ENCODE measurements at regions not wholly inside any gene's neighbourhood (a gene's known extent, or its start where the extent isn't known, plus 50 kb on each side); places are given as distances from the start of the nearest gene placed in this dataset.

DNA sequence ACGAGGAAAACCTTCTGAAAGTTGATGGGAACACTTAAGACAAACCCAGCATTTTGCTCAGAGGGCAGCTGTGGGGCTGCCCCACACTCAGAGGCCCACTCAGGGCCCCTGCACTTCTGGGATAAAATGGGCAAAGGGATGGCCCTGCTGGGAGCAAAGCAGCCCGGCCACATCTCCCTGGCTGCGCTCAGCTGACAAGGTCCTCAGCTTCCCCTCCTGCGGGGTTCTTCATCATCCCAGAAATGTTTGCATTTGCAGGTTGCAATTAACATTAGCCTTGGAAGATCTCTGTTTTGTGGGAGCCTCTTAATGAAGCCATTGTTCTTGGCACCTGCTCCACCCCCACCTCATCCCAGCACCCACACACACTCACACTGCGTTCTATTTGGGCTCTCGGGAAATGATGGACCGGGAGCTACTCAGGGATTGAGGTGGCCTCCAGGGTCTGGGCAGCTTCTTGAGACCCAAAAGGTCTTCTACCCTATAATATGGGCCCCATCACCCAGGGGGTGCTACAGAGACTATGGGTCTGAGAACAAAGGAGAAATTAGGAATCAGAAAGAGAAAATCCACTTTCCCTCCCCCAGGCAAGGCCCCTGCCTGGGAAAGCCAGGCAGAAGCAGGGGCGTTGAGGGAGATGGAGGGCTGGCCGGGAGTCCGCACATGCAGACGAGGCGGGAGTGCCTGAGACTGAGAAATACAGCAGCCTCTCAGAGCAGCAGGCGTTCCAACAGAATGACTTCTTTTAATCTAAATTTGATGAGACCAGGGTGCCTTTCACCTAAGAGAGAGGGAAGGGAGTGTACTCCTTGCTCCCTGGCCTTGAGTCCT lies 53.7 kb upstream of the RPL38 start:
- DNase-seq, result no peak

DNA sequence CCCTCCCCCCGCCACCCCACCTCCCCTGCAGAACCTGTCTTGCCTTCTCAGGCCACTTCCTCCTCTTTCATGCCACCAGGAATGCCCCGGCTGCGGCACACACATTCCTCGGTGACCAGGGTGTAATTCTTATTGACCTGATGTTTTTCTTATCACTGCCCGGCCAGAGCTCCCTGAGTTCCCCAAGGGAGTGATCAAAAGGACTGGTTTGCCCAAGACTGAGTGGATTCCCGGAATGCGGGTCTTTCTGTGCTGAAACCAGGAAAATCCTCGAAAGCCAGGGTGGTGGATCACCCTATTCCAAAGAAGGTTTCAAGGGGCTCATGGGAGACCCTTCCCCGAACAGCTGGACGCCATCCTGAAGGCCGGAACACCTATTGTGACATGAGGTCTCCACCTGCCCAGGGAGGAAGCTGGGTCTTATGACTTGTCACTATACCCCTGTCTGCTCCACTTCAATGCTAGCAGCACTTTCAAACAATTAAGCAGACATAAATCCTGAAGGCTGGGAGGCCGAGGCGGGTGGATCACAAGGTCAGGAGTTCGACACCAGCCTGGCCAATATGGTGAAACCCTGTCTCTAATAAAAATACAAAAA lies 53.0 kb upstream of the RPL38 start:
- no peak for DNase-seq

DNA sequence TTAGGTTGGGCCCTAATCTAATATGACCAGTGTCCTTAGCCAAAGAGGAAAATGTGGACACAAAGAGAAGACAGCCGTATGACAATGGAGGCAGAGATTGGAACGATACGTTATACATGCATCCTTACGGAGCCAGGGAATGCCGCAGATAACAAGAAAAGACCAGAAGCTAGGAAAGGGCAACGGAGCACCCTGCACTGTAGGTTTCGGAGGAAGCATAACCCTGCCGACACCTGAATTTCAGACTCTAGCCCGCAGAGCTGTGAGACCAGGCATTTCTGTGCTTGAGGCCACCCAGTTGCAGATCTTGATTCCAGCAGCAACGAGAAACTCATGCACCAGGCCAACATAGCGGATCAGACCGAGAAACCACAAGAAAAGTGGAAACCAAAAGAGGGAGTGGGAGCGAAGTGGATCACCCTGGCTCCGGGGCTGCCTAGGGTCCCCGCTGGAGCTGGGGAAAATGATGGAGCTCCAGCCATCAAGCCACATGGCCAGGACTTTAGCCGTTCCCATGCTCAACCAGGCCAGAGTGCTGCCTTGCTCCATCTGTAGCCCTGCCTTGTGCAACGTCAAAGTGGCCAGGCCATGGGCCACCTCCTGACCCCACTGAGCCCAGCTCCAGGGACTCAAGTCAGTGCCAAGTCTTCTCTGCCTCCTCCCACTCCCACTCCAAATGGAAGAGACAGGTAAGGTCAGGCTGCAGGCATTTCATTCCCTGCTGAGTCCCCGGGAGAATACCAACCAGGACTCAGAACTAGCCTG lies 51.7 kb upstream of the RPL38 start:
- no peak for DNase-seq

DNA sequence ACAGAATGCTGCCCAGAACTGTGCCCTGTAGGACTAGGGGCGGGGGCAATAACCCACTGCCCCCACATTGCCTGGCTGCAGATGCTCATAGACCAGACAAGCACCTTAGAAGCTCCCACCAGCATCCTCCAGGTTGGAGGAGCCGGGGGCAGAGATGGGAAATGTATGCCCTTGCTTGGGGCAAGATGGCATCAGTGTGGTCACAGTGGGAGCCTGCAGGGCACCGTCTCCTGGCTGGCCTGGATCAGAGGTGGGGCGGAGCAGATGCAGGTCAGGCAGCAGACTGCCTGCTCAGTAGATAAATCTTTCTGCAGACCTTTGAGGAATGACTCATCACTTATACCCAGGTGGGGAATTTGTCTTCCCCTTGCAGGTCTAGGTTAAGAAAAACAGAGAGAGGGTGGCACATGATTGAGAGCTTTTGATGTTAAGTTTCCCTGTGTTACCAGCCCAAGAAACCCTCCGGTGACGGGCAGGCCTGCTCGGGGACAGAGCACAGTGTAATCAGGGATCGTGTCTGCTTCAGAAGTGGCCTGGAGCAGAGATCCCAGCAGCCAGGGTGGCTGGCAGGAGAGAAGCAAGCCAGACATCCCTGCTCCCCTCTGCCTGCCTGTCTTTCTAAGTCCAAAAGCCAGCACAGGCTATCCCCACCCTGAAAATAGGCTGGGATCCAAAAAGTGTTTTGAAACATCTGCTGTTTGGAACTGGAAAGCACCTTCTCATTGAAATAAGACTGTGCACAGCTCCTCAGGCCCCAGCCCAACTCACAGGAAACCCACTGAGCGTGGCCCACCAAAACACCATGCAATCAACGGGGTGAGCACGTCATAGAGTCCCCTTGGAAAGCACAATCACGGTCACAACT lies 50.7 kb upstream of the RPL38 start:
- no peak for DNase-seq

DNA sequence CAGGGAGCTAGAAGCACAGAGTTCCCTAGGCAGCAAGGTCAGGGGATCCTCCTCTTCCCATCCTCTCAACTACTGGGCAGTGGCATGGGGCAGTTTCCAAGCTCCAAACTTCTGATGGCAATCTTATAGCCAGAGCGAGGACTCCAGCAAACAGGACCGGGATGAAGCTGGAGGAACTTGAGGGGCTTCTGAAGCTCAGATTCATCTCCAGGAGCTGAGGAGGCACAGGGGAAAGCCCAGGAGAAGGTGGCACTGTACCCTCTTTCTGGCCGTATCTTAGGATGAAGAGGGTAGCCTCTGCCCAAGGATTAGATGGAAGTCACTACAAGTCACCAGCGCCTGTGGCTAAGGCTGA lies 50.0 kb upstream of the RPL38 start:
- DNase-seq, result no peak
